LNCAP (cell line): ENCODE measurements at regions not wholly inside any gene's neighbourhood (a gene's known extent, or its start where the extent isn't known, plus 50 kb on each side); places are given as distances from the start of the nearest gene placed in this dataset.

Experiments
- TF ChIP-seq, protein P1 (sequence below): fragments of 450-650 bp; IDR thresholded peaks from 2 replicates; pipeline ENCODE4 v1.5.1; 2017; ENCODE audit warnings: mild to moderate bottlenecking

DNA sequence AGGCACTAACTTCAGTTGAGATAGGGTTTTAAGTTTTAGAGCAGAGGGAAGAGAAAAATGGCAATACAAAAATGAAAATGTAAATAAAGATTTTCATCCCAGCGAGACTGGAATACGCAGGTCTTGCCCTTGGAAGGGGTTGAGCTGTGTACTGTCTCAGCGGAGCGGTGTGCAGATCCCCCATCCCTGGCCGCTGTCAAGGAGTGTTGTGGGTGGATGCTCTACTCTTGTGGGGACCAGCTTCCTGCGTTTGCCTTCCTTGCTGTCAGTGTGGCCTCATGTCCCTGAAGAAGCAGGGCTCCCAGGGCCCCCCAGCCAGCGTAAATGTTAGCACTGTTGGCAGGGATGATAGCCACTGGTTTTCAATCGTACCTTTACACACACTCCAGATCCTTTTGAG is 249.7 kb upstream of the PITRM1 start:
- TF ChIP-seq, protein P1, sequence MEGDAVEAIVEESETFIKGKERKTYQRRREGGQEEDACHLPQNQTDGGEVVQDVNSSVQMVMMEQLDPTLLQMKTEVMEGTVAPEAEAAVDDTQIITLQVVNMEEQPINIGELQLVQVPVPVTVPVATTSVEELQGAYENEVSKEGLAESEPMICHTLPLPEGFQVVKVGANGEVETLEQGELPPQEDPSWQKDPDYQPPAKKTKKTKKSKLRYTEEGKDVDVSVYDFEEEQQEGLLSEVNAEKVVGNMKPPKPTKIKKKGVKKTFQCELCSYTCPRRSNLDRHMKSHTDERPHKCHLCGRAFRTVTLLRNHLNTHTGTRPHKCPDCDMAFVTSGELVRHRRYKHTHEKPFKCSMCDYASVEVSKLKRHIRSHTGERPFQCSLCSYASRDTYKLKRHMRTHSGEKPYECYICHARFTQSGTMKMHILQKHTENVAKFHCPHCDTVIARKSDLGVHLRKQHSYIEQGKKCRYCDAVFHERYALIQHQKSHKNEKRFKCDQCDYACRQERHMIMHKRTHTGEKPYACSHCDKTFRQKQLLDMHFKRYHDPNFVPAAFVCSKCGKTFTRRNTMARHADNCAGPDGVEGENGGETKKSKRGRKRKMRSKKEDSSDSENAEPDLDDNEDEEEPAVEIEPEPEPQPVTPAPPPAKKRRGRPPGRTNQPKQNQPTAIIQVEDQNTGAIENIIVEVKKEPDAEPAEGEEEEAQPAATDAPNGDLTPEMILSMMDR, result no peak

DNA sequence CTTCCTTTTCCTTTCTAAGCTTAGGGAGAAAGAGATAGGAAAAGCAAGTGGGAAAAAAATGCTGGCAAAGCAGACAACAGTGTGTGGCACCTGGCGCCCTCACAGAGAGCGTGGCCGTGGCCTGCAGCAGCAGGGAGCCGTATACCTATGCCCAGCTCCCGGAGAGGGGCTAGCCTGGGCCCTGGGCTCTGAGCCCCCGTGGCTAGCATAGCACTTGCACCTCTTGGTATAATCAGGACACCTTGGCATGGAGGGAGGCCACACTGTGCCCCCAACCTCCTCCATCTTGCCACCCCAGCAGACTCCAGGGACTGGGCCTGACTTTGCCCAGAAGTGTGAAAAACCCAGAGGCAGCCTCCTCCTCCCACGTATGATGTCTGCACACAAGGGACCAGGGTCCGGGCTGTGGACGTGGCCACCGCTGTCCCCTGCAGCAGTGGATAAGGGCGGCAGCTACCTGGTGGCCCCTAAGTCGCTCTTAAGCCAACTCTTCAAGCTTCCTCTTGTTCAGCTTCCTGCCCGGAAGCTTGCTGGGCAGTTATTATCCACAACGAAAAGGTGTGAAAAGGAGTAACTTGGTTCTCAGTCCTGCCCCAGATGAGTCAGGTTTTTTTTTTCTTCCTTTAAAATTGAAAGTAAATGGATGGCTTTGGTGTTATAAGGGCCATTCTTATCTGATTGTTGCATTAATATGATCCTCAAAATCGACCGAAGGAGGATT is 249.1 kb upstream of the PITRM1 start:
- TF ChIP-seq, protein P1, result no peak

DNA sequence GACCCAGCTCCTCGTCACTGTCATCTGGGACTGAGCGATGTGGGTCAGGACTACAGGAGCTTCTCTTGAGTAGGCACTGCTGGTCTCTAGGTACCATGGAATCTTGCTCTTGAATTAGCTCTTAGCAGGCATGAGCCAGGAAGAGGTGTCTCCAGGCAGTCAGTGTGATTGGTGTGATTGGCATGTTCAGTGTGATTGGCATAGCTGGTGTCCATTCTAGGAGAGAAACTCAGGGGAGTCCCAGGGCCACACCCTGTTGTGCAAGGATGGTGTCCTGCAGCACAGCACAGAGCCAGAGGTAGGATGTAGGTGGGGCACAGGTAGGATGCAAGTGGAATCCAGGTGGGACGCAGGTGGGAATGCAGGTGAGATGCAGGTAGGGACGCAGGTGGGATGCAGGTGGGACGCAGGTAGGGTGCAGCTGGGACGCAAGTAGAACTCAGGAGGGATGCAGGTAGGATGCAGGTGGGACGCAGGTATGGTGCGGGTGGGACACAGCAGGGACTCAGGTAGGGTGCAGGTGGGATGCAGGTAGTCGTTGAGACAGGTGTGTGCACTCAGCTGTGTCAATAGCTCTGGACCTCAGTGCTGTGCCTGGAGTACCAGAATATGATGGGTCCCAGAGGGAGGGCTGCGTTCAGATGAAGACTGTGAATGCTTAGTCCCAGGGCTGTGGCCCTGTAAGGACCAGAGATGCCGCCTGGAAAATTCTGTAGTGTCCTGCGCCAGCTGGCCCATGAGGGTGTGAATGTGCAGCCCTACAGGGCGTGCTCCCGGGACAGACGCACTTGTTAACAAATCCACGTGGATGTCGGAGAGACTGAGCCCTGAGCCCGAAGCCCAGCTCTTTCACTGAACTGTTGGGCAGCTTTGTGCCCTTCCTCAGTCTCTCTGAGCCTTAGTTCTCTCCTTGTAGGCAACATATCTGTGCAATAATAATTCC is 248.2 kb upstream of the PITRM1 start:
- TF ChIP-seq, protein P1, result no peak

DNA sequence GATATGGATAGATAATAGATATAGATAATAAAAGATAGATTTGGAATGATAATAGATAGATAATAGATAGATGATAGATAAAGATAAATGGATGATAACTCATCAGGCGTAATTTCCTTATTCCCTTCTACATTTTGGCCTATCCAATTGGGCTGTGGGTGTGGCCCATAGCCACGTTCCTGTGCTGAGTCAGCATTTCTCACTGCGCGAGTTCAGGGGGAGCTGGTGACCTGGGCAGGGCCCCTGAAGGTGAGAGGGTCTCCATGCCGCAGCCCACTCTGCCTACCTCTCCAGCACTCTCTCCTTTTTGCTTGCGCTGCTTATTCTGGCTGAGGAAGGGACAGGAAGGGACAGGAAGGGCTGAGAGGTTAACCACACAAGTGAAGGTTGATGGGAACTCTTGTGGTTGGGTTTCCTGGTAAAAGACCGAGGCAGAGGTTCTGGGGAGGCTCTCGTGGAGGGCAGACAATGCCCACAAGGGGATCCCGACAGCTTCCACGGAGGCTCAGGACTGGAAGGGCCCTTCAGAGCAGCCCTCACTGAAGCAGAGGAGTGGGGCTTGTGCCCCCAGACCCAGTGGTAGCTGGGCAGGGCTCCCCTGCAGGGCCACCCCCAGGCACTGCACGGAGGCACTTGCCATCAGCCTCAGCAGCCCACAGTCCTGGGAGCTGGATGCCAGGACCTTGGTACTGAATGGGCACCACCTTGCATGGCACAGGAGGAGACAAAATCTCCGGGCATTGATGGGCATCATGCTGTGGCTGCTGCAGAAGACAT is 247.3 kb upstream of the PITRM1 start:
- TF ChIP-seq, protein P1, result no peak

DNA sequence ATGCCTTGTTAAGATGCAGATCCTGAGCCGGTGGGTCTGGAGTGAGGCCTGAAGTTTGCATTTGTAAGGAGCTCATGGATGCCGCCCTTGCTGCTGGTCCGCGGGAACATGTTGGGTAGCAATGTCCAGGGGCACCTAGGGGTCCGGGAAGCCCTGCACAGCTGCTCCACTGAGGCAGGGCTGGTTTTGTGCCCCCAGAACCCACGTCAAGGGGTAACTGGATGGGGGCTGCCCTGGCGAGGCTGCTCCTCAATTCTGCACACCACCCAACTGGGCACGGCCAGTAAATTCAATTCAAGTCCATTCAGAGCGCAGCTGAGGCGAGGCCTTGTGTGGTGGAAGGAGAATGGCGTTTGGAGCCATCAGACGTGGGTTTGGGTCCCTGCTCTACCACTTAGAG is 246.3 kb upstream of the PITRM1 start:
- TF ChIP-seq, protein P1, result no peak

DNA sequence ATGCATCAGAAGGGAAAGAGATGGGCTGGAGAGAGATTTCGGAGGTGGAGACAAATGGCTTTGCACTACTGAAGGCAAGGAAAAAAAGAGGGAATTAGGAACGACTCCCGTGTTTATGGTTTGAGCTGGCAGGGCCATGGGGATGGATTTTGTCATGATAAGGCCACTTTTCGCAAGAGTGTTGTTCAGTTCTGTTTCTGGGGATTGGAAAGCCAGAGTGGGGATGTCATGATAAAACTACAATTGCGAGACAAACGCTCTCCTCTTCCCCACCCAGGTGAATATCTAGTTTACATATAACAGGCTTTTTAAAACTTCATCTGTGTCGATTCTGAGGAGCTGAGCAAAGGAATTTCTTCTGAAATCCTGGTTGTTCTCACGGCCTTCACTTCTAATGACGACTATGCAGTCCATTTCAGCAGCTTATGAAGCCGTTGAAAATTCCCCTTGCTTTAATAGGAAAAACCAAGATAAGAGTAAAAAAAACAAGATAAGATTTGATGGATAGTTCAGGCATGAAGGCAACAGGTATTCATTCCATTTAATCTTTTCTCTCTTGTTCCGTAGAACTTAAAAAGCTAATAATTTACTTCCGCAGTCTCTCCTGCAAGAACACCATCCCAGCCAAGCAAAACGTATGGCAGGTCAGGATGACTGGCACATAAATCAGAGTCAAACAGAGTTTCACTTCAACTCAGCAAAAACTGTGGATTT is 245.6 kb upstream of the PITRM1 start:
- TF ChIP-seq, protein P1, result no peak

DNA sequence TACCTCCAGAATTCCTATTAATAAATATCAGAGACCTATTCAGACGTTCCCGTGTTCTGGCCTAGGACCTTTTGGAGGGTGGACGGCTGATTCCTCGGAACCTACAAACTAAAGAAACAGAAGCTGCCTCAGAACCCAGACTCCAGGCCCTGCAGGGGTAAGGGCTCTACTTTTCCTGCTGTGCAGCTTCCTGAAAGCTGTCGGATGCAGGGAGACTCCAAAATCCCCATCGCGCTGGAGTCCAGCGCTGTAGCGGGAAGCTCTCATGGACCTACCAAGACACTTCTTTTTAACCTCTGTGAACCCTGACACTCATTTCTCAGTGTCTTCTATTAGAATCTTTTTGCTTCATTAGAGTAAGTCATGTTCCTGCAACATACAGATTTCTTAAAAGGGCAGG is 244.5 kb upstream of the PITRM1 start:
- TF ChIP-seq, protein P1, result no peak
